Keratinocyte (primary cell): ENCODE measurements at regions not wholly inside any gene's neighbourhood (a gene's known extent, or its start where the extent isn't known, plus 50 kb on each side); places are given as distances from the start of the nearest gene placed in this dataset.

Experiments used
- DNase-seq: peaks from one replicate; pipeline ENCODE4 v3.0.0-alpha.2; 2011; ENCODE audit warnings: low read depth, missing footprints, low spot score
- FAIRE-seq: peaks from 2 replicates; lab custom pipeline; 2011; peaks lifted over from hg19 to GRCh38; lab: Jason Lieb, UNC
- H2AFZ ChIP-seq: 2 replicates; pipeline ENCODE4 v1.6.0; 2012; ENCODE audit warnings: low read length, control low read depth, inconsistent platforms; ENCODE audit not compliant: control insufficient read depth
- H3K27ac ChIP-seq: 2 replicates; pipeline ENCODE4 v1.5.1; 2011; ENCODE audit warnings: low read length; ENCODE audit not compliant: control insufficient read depth, insufficient read depth
- H3K27me3 ChIP-seq: 3 replicates; pipeline ENCODE4 v1.6.0; 2011; ENCODE audit warnings: low read length; ENCODE audit not compliant: control insufficient read depth, insufficient read depth; ENCODE audit errors: extremely low read depth
- H3K36me3 ChIP-seq, 2 experiments: 2 replicates in 1 of 2; 3 replicates in 1 of 2; pipeline ENCODE4 v1.5.1; 2011; ENCODE audit warnings: low read length in 2 of 2, mild to moderate bottlenecking in 1 of 2; ENCODE audit not compliant: control insufficient read depth in 2 of 2, insufficient read depth in 2 of 2; ENCODE audit errors: extremely low read depth in 1 of 2
- H3K4me1 ChIP-seq: 3 replicates; pipeline ENCODE4 v1.5.1; 2011; ENCODE audit warnings: low read length; ENCODE audit not compliant: control insufficient read depth, insufficient read depth; ENCODE audit errors: extremely low read depth
- H3K4me2 ChIP-seq: 3 replicates; pipeline ENCODE4 v1.6.0; 2011; ENCODE audit warnings: low read depth, low read length; ENCODE audit not compliant: control insufficient read depth, insufficient read depth; ENCODE audit errors: extremely low read depth
- H3K4me3 ChIP-seq, 3 experiments: fragments of 200-600 bp in 1 of 3; sonication (generic) in 1 of 3; 2 replicates in 2 of 3; 3 replicates in 1 of 3; pipeline ENCODE4 v1.5.1; 2011 to 2016; ENCODE audit warnings: low read length in 3 of 3, mild to moderate bottlenecking in 3 of 3, control low read depth in 2 of 3, inconsistent platforms in 1 of 3, low read depth in 1 of 3, mixed read lengths in 1 of 3, mixed run types in 1 of 3, moderate library complexity in 1 of 3; ENCODE audit not compliant: control insufficient read depth in 2 of 3, insufficient read depth in 2 of 3; ENCODE audit errors: extremely low read depth in 1 of 3
- H3K79me2 ChIP-seq: 2 replicates; pipeline ENCODE4 v1.6.0; 2012; ENCODE audit warnings: low read length; ENCODE audit not compliant: control insufficient read depth, insufficient read depth
- H3K9ac ChIP-seq: 3 replicates; pipeline ENCODE4 v1.6.0; 2011; ENCODE audit warnings: low read length; ENCODE audit not compliant: control insufficient read depth, insufficient read depth; ENCODE audit errors: extremely low read depth
- H3K9me1 ChIP-seq: 3 replicates; pipeline ENCODE4 v1.6.0; 2011; ENCODE audit warnings: low read length; ENCODE audit not compliant: control insufficient read depth, insufficient read depth; ENCODE audit errors: extremely low read depth
- H3K9me3 ChIP-seq: 2 replicates; pipeline ENCODE4 v1.5.1; 2012; ENCODE audit warnings: low read depth, low read length; ENCODE audit not compliant: control insufficient read depth
- H4K20me1 ChIP-seq: 3 replicates; pipeline ENCODE4 v1.6.0; 2011; ENCODE audit warnings: low read length; ENCODE audit not compliant: control insufficient read depth, insufficient read depth; ENCODE audit errors: extremely low read depth
- CTCF ChIP-seq, 3 experiments: IDR thresholded peaks in 1 of 3; conservative IDR thresholded peaks in 1 of 3; optimal IDR thresholded peaks in 1 of 3; 2 replicates in 2 of 3; 3 replicates in 1 of 3; pipeline versions ENCODE3 to v1.5.1; 2011; ENCODE audit warnings: low read length in 3 of 3, mild to moderate bottlenecking in 3 of 3, moderate library complexity in 2 of 3, control low read depth in 1 of 3, inconsistent platforms in 1 of 3; ENCODE audit not compliant: insufficient read depth in 2 of 3; ENCODE audit errors: extremely low read depth in 1 of 3
- EZH2 ChIP-seq: IDR thresholded peaks from one replicate; pipeline ENCODE4 v1.6.1; 2012; ENCODE audit warnings: inconsistent platforms, mild to moderate bottlenecking, low read length, moderate library complexity
- dilution Hi-C: fragments of 300-500 bp; cut with MboI; formaldehyde crosslinking; loops from one replicate; pipeline ENCODE4 v1.7.0; 2020; ENCODE audit warnings: low sequenced_read_pairs; ENCODE audit not compliant: extremely low pct_ligation_motif_present

DNA sequence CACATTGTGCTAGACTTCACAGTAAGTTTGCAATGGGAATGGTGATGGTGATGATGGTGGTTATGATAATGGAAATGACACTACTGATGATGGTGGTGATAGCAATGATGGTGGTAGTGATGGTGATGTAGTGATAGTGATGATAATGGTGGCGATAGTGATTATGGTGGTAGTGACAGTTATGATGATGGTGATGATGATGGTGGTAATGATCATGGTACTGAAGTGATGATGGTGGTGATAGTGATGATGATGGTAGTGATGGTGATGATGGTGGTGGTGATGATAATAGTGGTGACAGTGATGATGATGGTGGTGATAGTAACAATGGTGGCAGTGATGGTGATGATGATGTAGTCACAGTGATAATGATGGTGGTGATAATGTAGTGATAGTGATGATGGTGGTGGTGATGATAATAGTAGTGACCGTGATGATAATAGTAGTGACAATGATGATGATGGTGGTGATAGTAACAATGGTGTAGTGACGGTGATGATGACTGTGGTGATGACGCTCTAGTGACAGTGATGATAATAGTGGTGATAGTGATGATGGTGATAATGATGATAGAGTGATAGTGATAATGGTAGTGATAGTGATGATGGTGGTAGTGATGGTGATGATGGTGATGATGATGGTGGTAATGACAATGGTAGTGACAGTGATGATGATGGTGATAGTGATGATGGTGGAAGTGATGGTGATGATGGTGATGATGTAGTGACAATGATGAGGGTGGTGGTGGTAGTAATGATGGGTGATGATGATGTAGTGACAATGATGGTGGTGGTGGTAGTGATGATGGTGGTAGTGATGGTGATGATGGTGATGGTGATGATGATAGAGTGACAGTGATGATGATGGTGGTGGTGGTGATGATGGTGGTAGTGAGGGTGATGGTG is 222.9 kb upstream of the PWP1 start:
- H3K9ac ChIP-seq = no peak overlapping the region
- no peaks in the 10 kb centered on the region for H3K9me3 ChIP-seq
- H3K4me2 ChIP-seq = peak overlapping the region; percentile 70
- no peaks in the 10 kb centered on the region for H3K27me3 ChIP-seq
- H3K9me1 ChIP-seq = no peaks in the 10 kb centered on the region
- H3K4me3 ChIP-seq = no peak overlapping the region
- no peak for TF ChIP-seq CTCF (optimal IDR thresholded peaks at IDR 0.05 in 1 of 3, IDR thresholded peaks at IDR 0.05 in 1 of 3, conservative IDR thresholded peaks at IDR 0.05 in 1 of 3; ENCODE audit: extremely low read depth in 1 of 3, insufficient read depth in 2 of 3, low read length in 3 of 3)
- TF ChIP-seq EZH2 = no peak
- no peak for DNase-seq
- no peak for FAIRE-seq
- dilution Hi-C loops = no loop called here
- H2AFZ ChIP-seq = no peak overlapping the region
- no peaks in the 10 kb centered on the region for H3K36me3 ChIP-seq
- H3K4me1 ChIP-seq = peaks cover 20% of the 10 kb centered on the region
- H3K79me2 ChIP-seq = peaks cover 10% of the 10 kb centered on the region
- no peaks in the 10 kb centered on the region for H4K20me1 ChIP-seq
- H3K27ac ChIP-seq = no peak overlapping the region

GRCh38 chr12:107464644-107465043 is 221.0 kb upstream of the PWP1 start:
- FAIRE-seq = no peak
- H3K27me3 ChIP-seq = no peaks in the 10 kb centered on the region
- no peak overlapping the region for H2AFZ ChIP-seq

More at GRCh38 chr12:107464644-107465043, 221.0 kb upstream of the PWP1 start:
- dilution Hi-C loops = no loop called here
- H3K79me2 ChIP-seq = peaks cover 10% of the 10 kb centered on the region
- H3K36me3 ChIP-seq = no peaks in the 10 kb centered on the region
- no peak for TF ChIP-seq CTCF (optimal IDR thresholded peaks at IDR 0.05 in 1 of 3, IDR thresholded peaks at IDR 0.05 in 1 of 3, conservative IDR thresholded peaks at IDR 0.05 in 1 of 3; ENCODE audit: extremely low read depth in 1 of 3, insufficient read depth in 2 of 3, low read length in 3 of 3)
- no peak for TF ChIP-seq EZH2
- DNase-seq = no peak
- no peak overlapping the region for H3K4me3 ChIP-seq
- H3K9me1 ChIP-seq = no peaks in the 10 kb centered on the region
- H3K9ac ChIP-seq = no peak overlapping the region
- peaks cover 19% of the 10 kb centered on the region for H3K4me1 ChIP-seq
- no peaks in the 10 kb centered on the region for H4K20me1 ChIP-seq
- no peak overlapping the region for H3K27ac ChIP-seq
- H3K4me2 ChIP-seq = no peak overlapping the region
- H3K9me3 ChIP-seq = no peaks in the 10 kb centered on the region
